ENCODE measurements at regions not wholly inside any gene's neighbourhood (a gene's known extent, or its start where the extent isn't known, plus 50 kb on each side); places are given as distances from the start of the nearest gene placed in this dataset.

- TF ChIP-seq CTCF (IDR thresholded peaks at IDR 0.05; ENCODE audit: insufficient read depth, low read depth, low read length) = no peak
- no peak for TF ChIP-seq EZH2 (IDR thresholded peaks at IDR 0.05; ENCODE audit: insufficient read depth, low read length)
Measured at GRCh38 chr12:93315907-93316622, 61.7 kb upstream of the NUDT4 start.

All from astrocyte (in vitro differentiated cells and primary cell).